Omental fat pad (tissue), 3 donors: ENCODE measurements at regions not wholly inside any gene's neighbourhood (a gene's known extent, or its start where the extent isn't known, plus 50 kb on each side); places are given as distances from the start of the nearest gene placed in this dataset.
"Not testable (repeated sequence)": the region's sequence is repeated elsewhere in the genome, so short reads cannot be mapped to it uniquely, and the experiment has no call there.

Experiments used
- ATAC-seq: fragments of 150-250 bp; one replicate; pipeline ENCODE4 v1.9.1; 2016; ENCODE audit warnings: mild to moderate bottlenecking, moderate library complexity; ENCODE audit not compliant: low FRiP score
- DNase-seq: peaks from one replicate; pipeline ENCODE4 v3.0.0-alpha.2; 2019; ENCODE audit warnings: low spot score
- TF ChIP-seq, protein P1 (sequence below), 3 donors: fragments of 450-650 bp; IDR thresholded peaks; one replicate each; pipeline ENCODE4 v1.5.1; 2016 to 2017; ENCODE audit warnings: antibody characterized with exemption in 3 of 3, mild to moderate bottlenecking in 3 of 3, moderate library complexity in 2 of 3

DNA sequence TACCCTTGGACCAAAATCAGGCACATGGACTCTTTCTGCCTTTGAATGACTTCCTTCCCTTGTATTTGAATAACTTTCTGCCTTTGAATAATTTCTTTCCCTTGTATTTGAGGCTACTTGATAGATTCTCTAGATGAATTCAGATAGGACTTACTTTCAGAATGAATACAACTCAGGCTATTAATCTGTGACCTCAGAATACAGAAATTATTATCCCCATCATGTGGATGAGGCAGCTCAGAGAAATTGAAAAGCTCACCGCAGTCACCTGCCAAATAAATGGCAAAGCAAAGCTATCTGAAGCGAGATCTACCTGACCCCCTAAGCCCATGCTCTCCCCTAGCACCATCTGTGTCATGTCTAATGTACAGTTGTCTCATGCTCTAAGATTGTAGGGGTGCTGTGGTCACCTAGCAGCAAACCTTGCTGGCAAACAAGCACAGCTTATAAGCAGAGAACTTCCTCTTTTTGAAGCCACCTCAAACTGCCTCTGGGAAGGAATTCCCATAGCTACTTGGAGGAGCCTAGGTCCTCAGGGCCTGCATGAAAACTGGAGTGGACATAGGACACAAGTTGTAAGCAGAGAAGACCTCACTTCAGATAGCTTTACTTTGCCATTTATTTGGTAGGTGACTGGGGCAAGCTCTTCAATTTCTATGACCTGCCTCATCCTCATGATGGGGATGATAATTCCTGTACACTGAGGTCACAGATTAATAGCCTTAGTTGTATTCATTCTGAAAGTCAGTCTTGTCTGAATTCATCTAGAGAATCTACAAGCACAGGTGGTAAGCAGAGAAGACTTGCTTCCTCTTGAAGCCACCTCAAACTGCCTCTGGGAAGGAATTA lies 66.1 kb downstream of the FASLG start:
- ATAC-seq: no peak
- TF ChIP-seq, protein P1, sequence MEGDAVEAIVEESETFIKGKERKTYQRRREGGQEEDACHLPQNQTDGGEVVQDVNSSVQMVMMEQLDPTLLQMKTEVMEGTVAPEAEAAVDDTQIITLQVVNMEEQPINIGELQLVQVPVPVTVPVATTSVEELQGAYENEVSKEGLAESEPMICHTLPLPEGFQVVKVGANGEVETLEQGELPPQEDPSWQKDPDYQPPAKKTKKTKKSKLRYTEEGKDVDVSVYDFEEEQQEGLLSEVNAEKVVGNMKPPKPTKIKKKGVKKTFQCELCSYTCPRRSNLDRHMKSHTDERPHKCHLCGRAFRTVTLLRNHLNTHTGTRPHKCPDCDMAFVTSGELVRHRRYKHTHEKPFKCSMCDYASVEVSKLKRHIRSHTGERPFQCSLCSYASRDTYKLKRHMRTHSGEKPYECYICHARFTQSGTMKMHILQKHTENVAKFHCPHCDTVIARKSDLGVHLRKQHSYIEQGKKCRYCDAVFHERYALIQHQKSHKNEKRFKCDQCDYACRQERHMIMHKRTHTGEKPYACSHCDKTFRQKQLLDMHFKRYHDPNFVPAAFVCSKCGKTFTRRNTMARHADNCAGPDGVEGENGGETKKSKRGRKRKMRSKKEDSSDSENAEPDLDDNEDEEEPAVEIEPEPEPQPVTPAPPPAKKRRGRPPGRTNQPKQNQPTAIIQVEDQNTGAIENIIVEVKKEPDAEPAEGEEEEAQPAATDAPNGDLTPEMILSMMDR (IDR thresholded peaks at IDR 0.05): no peak
- DNase-seq: no peak

DNA sequence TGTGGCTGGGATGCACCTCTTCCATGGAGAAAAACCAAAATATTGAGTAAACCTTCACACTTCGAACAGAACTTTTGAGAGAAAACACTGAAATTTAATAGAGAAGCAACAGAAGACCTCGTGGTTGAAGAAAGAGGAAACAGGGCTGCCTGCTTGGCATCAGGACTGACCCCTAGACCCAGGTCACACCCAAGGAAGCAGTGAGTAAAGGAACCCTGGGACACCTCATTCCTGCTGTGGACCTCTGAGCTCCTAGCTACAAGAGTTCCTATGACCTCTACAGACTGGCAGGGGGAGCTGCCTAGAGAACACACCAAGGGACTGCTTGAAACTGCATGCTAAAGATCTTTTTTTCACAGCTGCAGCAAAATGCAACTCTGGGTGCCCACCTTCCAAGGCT lies 67.8 kb downstream of the FASLG start:
- DNase-seq (no peak), ATAC-seq (no peak)
- TF ChIP-seq, protein P1 (IDR thresholded peaks at IDR 0.05): no peak

DNA sequence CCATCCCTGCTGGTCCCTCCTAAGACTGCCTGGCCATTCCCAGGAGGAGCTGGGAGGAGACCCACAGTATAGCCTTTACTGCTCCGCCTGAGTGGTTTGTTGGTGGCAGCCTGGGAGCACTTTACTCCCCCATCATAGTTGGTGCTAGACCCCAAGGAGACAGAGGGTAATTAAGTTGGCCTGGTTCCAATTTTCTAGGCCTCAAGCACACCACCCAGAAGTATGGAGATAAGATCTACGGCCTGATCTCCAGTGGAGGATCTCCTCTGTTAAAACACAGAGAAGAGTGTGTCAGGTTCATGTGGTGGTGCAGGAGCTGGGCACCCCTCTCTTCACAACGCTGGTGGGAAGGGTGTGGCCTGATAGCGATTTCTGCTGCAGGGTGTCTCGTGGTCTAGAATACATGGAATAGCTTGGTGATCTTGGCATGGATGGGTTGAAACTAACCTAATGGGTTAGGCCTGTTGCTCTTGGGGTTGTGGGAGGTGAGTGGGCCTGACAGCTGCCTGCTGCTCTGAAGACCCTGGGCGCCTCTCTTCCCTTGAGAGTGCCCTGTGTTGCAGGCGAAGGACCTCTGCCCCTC lies 68.5 kb downstream of the FASLG start:
- ATAC-seq: no peak
- TF ChIP-seq, protein P1 (IDR thresholded peaks at IDR 0.05): no peak
- no peak for DNase-seq

DNA sequence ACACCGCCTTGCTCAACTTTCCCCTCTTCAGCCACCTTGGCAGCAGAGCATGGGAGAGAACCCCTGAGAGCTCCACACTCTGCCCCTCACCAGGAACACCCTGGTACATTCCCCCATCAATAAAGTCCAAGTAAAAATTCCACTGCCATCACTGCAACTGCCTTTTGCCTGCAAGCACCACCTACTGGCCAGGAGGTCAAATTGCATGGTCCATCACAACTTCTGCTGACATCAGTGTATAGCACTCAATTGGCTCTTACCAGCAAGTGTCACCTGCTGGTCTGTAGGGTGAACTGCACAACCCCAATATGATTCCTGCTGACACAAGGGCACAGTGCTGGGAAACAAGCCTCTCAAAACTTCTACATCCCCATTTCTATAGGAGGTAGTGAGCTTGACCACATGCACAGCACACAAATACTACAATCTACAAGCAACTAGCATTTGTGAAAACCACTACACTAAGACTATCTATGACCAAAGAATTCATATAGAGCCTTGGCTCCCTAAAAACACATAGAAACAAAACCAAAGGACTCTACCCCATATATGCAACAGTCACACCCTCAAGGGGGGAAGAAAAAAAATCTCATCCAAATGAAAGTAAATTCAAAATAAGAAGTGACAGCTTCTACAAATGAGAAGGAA lies 69.2 kb downstream of the FASLG start:
- ATAC-seq (no peak), DNase-seq (no peak)
- TF ChIP-seq, protein P1 (IDR thresholded peaks at IDR 0.05): no peak

DNA sequence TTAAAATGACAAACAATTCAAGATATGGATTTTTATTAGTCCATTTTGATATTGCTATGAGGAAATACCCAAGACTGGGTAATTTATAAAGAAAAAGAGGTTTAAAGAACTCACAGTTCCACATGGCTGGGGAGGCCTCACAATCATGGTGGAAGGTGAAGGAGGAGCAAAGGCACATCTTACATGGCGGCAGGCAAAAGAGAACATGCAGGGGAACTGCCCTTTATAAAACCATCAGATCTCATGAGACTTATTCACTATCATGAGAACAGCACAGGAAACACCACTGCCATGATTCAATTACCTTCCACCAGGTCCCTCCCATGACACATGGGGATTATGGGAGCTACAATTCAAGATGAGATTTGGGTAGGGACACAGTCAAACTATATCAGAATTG lies 69.8 kb downstream of the FASLG start:
- ATAC-seq, DNase-seq: not testable (repeated sequence)

DNA sequence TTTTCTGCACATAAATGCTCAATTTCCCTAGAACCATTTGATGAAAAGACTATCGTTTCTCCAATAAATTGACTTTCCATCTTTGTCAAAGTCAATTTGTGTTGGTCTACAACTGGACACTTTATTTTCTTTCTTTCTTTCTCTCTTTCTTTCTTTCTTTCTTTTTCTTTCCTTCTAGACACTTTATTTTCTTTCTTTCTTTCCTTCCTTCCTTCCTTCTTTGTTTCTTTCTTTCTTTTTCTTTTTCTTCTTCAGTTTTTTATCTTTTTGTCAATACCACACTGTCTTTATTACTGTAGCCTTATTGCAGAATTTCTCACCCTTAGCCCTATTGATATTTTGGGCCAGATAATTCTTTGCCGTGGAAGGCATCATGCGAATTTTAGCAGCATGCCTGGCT lies 73.5 kb downstream of the FASLG start:
- TF ChIP-seq, protein P1 (IDR thresholded peaks at IDR 0.05): no peak
- ATAC-seq (no peak), DNase-seq (no peak)

DNA sequence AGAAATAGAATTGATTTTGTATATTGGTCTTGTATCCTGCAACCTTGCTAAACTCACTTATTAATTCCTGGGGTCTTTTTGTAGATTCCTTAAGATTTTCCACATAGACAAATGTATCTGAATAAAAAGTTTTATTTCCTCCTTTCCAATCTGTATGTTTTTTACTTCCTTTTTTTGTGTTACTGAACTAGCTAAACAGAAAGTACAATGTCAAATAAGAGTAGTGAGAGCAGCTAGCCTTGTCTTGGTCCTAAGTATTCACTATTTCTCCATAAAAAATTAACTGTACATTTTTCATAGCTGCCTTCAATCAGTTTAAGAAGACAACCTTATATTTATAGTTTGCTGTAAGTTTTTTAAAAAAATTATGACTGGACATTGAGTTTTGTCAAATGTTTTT lies 74.9 kb downstream of the FASLG start:
- TF ChIP-seq, protein P1 (IDR thresholded peaks at IDR 0.05): no peak
- no peak for DNase-seq

More for the DNA sequence above, 74.9 kb downstream of the FASLG start:
- no peak for ATAC-seq
